Activated CD4-positive, CD25-positive, alpha-beta regulatory T cell (primary cell): ENCODE measurements at regions not wholly inside any gene's neighbourhood (a gene's known extent, or its start where the extent isn't known, plus 50 kb on each side); places are given as distances from the start of the nearest gene placed in this dataset.
"Not testable (repeated sequence)": the region's sequence is repeated elsewhere in the genome, so short reads cannot be mapped to it uniquely, and the experiment has no call there.

Source experiments
- DNase-seq, 4 experiments: peaks; one replicate each; lab custom pipeline; 2025; lab: John Stamatoyannopoulos, UW

DNA sequence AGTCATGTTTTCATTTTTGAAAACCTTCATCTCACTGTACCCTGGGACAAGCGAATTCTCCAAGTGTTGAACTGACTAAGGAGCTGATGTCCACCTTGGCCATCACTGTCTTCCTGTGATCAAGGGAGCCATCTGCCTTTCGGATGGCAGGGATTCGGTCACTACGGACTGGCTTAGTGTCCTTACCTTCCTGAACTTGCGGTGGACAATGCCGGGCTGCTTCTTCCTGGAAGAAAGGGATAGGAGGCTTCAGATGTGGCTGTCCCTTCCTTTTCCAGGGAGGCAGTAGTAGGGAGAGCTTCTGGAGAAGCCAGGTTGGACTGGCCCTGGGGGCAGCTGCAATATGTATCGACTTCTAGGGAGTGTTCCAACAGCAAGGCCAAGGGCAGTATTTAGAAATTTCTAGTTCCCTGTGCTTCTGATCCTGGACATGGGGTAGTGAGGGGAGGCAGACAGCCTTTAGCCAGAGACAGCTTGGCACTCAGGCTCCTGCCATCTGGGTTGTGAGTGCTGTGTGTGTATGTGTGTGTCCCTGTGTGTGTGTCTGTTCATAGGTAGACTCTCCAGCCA is 114.6 kb downstream of the IER5 start:
- DNase-seq: no peak

DNA sequence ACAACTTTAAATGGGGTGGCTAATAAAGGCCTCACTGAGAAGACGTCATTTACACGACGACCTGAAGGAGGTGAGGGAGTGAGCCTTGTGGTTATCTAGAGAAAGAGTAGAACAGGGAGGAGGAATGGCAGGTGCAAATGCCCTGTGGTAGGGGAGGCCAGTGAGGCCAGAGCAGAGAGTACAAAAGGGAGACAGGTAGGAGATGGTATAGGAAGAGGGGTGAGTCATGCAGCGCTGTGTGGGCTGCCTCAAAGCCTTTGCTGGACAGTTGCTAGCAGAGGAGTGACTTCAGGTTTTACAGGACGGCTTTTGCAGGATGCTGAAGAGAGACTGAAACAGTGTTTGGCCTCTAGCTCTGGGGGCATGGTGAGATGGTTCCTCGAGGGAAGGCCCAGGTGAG is 116.0 kb downstream of the IER5 start:
- DNase-seq: no peak

DNA sequence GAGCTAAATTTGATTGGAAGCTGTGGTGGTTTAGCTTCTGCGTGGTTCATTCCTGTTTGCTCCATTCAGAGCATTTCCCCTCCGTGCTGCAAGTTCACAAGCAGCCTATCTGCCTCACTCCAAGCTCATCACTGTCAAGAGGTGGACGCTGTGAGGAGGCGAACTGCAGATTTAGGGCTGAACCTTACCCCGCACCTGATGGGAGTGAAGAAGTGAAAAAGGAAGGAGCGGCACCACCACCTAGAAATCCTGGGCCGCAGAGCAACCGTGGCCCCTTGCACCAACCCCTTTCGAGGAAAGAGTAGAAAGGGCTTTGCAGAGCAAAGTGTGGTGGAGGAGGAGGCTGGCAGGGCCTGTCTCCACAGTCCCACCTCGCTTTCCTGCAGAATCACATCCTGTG is 117.4 kb downstream of the IER5 start:
- DNase-seq: no peak

DNA sequence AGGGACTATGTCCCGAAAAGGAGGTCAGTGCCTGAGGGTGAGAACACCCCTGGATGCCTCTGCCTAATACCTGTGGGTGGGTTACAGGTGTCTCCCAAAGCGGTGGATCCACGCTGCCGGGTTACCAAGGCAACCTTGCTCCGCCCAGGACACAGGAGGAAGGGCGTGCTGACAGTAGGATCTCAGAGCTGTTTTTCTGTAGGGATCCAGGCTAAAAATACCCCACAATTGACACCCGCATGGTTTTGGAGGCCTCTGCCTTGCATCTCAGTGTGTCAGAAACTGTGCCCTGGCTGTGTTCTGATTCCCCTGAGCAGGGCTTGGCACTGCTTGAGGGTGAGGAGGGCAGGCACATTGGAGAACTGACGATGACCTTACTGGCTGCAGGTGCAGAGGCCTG is 118.0 kb downstream of the IER5 start:
- DNase-seq: no peak

DNA sequence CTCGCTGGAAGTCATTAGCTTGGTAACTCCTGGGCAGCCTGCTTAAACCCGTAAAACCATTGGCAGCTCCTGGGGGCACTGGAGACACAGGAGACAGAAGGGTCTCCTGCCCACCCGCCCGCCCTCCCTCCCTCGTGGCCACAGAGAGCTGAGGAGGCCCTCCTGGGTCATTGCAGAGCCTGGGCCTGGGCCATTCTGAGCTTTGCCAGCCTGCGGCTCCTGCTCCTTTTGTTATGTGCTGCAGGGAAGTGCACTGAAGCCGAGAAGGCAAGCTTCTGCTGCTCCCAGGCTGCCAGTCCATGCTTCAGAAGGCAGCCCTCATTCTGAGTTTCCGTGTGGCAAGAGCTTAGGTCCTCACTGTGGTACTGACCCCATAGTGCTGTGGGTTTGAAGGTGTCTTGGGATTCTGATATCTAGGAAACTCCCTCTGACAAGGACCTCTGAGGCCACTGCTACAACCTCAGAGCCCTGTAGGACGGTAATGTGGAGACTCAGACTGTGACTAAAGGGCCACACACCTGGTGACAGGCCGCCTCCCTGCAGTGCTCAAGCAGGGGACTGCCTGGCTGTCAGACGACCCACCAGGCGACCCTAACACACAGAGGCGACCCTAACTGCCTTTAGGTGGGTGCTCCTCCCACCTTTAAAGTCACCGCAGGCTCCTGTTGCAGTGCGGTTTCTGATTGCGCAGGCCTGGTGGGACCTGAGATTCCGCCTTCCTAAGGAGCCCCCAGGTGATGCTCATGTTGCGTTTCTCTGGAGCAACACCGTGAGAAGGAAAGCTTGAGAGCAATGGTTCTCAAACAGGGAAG is 118.7 kb downstream of the IER5 start:
- DNase-seq: no peak

DNA sequence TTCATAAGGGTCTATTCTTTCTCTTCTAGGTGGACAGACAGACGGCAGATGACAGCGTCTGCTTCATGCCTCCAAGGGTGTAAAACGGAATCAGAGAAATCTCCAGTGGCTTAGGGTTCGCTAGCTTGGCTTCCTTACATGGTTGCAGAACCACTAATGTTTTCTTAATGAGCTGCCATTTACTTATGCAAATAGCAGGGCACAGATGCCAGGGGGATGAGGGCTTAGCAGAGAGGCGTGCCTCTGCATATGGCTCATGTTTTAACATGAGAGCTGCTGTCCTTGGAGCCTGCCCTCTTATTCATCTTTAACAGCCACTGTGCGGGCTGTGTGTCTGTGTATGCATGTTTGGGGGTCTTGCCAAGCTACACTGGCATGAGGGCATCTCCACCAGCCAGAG is 119.6 kb downstream of the IER5 start:
- no peak for DNase-seq

DNA sequence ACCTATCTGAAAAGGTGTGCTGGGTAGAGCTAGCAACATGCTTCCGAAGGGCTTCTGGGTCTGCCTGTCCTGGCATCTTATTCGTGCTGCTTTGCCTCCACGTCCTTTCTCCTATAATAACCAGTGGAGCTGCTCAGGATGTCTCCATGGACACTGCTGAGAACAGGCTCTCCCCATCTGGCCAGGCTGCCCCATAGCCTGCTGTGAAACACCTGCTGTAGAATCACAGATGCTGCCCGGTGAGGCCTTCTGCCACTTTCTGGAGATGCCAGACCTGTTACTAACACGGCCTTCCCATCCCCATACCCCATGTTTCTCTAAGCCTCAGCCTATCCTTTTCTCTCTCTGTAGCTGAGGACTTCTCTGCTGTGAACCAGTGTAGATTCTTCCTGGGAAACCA is 120.5 kb downstream of the IER5 start:
- DNase-seq: no peak

DNA sequence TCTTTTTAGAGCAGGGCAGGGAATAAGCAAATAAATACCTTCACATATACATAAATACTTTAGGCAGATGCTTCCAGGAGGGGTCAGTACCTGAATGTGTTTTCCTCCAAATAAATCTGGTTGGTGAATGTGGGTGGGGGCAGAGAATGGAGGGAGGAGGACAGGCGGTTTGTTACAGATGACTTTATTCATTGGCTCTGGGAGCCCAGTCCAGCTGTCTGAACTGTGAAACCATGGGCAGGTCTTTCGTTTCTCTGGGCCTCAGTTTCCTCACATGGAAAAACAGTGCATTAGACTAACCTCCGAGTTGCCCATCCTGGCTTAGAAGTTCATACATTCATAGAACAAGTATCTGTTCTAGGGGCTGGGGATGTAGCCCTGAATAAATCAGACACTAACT is 124.6 kb downstream of the IER5 start:
- DNase-seq: no peak

DNA sequence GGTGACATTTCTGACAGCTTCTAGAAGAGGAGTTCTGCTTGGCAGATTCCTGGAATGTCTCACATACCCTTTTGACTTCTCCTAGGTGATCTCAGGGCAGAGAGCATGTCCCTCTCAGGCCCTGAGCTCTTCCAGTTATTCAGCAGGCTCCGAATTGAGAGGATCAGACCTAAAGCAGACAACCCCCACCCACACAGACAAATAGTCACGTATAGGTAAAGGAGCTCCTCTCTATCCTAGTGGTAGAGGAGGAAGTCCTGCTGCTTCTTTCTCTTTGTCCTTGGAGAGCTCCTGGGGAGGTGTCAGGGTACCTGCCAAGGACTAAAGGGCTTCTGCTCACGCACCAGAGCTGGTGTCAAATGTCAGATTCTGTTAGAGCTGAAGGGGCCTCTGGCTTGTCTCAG is 128.1 kb downstream of the IER5 start:
- DNase-seq: no peak

DNA sequence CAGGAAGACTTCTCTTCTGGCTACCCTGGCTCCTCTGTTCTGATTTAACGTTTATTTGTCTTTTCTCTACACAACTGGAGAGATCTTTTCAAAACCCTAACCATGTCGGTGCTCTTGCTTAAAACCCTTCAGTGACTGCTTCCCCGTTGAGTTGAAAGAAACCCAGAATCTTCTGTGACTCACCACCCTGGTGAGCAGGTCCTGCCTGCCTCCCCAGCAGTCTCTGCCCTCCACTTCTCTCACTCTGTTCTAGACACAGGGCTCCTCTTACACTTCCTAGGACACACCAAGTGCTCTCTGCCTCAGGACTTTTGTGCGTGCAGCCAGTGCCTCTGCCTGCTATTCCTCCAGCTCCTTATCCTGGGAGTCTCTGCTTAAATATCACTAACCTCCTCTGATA is 131.4 kb downstream of the IER5 start:
- no peak for DNase-seq

DNA sequence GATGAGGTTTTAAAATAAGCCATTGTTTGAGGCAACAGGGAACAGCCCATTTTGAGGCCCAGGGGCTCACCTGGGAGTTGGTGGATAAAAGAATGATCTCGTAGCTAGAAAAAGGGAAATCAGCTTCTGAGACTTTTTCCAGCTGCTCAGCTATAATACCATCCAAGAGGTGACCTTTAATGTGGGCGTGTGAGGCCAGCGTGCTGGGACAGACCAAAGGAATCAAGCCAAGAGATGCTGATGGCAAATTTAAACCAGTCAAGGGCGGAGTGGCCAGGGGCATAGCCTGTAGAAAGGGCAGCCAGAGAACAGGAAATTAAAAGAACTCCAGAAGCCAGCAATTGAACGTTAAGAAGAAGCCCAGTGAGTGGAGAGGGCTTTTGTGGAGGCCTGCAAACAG is 132.6 kb downstream of the IER5 start:
- no peak for DNase-seq

DNA sequence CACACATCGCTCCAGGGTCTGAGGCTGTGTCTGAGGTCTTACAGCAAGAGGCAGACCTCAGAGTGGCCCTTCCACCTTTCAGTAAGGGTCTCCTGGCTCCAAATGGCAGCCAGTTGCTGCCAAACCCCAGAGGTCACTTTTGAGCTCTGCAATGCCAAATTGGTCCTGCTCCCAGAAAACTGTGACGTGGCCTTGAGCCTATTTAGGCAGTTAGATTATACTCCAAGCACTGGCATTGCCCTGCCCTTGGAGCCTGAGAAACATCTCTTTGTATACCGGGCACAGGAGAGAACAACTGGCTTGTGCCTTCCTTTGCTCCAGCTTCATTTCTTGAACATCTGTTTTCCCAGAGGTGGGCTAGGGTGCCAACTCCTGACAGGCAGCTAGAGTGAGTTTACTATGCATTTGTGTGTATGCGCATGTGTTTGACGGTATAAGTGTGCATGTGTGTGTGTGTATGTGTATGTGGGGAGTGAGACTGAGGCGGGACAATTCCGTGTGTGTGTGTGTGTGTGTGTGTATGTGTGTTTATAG is 134.5 kb downstream of the IER5 start:
- DNase-seq: no peak

DNA sequence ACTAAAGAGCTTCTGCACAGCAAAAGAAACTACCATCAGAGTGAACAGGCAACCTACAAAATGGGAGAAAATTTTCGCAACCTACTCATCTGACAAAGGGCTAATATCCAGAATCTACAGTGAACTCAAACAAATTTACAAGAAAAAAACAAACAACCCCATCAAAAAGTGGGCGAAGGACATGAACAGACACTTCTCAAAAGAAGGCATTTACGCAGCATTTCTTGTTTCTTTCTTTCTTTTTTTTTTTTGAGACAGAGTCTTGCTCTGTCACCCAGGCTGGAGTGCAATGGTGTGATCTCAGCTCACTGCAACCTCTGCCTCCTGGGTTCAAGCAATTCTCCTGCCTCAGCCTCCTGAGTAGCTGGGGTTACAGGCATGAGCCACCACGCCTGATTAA is 138.2 kb downstream of the IER5 start:
- not testable (repeated sequence) for DNase-seq

DNA sequence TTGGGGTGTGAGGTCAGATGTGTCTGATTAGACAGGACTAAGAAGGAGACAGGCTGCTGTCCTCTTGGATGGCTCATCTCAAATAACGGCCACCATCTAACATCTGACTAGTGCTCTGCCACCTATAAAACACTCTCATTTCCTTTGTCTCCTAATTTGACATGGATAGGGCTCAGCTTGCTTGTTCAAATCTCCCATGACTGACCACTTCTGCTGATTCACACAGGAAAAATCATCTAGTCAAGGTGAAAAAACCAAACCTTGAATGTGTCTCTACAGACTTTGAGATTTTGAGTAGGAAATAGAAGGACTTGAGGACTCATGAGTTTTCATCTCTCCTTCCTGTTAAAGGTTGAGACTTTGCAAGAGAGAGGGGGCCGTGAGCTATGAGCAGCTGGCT is 150.6 kb downstream of the IER5 start:
- no peak for DNase-seq

DNA sequence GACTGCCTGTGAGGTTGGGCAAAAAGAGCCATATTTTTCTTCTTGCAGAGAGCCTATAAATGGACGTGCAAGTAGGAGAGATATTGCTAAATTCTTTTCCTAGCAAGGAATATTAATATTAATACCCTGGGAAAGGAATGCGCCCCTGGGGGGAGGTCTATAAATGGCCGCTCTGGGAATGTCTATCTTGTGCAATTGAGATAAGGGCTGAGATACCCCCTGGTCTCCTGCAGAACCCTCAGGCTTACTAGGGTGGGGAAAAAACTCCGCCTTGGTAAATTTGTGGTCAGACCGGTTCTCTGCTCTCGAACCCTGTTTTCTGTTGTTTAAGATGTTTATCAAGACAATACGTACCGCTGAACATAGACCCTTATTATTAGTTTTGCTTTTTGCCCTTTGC is 157.8 kb downstream of the IER5 start:
- not testable (repeated sequence) for DNase-seq

DNA sequence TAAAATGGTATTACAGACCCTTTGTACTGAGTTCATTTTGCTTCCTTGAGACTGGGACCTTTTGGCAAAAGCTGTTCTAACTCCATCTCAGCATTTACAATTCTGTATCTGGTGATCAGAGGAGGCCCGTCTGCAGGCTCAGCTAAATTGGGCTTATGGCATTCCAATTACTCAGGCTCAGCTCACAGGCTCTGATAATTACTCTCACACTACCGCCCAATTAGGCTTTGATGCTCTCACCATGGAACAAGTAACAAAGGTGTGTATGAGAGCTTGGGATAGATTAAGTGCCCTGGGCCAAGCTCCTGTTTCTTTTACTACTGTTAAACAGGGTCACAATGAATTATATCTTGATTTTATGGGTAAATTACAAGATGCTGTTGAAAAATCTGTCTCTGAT is 159.9 kb downstream of the IER5 start:
- not testable (repeated sequence) for DNase-seq

DNA sequence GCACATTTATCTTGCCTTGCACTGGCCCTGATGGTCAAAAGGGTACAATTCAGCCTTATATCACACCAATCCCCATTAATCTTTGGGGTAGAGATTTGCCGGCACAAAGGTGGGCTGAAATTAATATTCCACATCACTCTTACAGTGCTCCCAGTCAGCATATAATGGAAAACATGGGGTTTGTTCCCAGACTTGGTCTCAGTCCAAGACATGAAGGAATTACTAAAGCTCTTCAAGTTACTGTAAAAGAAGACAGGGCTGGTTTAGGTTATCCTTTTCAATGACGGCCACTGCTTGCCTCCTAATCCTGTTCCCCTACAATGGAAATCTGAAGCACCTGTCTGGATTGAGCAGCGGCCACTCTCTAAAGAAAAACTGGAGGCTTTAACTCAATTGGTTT is 160.7 kb downstream of the IER5 start:
- no peak for DNase-seq

DNA sequence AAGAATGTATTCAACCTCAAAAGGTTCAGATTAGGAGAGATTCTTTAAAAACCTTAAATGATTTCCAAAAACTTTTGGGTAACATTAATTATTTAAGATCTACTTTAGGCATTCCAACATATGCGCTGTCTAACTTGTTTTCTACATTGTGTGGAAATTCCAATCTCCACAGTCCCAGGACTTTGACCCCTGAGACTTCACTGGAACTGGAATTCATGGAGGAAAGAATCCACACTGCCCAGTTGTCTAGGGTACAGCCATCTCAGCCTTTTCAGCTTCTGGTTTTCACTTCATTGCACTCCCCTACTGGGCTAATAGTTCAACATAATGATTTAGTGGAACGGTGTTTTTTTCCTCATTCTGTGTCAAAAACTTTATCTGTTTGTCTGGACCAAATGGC is 161.5 kb downstream of the IER5 start:
- DNase-seq: no peak

DNA sequence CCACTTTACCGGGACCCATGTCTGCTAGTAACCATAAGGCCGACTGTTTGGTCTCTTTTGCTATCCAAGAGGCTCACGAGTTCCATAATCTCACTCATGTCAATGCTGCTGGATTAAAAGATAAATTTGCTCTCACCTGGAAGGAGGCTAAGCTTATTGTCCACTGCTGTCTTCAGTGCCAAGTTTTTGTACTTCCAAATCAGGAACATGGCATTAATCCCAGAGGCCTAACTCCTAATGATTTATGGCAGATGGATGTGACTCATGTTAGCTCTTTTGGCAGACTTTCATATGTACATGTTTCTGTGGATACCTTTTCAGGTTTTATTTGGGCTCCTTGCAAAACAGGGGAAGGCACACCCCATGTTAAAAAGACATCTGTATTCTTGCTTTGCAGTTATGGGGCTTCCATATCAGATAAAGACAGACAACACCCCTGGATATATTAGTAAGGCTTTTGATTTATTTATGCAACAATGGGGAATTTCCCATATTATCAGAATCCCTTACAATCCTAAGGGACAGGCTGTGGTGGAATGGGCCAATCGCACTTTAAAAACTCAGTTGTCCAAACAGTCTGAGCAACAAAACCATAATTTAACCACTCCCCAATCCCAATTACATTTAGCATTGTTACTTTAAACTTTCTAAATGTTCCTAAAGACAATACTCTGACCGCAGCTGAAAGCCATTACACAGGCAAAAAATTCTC is 162.7 kb downstream of the IER5 start:
- DNase-seq: no peak

DNA sequence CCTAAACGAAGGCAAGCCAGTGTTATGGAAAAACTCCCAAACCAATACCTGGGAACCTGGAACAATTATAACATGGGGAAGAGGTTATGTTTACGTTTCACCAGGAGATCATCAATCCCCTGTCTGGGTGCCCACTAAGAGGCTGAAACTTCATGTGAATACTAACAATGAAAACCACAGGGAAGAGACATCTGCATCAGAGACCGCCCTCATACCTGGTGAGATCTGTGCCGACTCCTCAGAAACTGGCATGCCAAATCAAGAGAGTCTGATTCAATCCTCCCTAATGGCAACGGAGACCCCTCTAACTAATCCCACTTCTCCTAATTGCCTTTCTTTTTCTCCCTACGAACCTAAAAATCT is 163.2 kb downstream of the IER5 start:
- DNase-seq: no peak

DNA sequence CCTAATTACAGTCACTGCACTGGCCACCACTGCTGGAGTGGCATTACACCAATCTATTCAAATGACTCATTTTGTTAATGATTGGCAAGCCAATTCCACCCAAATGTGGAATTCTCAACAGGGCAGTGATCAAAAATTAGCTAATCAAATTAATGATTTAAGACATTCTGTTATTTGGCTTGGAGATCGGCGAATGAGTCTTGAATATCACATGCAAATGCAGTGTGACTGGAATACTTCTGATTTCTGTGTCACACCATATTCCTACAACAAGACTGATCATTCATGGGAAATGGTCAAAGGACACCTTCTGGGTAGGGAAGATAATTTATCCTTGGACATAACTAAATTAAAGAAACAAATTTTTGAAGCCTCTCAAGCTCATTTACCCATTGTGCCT is 165.1 kb downstream of the IER5 start:
- DNase-seq: not testable (repeated sequence)

DNA sequence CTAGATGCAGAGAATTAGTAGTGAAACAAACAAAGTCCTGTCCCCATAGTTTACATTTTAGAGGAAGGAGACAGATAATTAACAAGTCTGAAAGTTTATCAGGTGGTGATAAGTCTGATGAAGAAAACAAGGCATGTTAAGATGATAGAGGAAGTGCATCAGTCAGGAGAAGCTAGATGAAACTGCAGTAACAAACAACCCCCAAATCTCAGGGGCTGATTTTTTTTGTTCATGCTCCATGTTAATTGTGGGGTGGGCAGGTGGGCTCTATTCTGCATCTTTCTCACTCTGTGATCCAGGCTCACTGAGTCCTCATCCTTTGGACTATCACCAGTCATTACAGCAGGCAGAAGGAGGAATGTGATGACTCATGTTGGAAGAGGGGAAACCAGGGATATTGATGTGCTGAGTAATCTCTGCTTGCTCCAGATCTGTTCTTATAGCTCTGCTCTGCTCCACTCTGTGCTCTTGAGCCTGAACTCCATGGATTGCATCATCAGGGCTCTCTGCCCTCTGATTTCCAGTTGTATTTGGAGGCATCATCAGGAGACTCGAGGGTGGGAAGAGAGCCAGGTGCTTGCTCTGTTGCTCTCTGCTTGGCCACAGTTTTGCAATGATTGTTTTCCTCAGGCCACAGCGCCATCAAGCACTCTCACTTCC is 166.9 kb downstream of the IER5 start:
- DNase-seq: no peak

DNA sequence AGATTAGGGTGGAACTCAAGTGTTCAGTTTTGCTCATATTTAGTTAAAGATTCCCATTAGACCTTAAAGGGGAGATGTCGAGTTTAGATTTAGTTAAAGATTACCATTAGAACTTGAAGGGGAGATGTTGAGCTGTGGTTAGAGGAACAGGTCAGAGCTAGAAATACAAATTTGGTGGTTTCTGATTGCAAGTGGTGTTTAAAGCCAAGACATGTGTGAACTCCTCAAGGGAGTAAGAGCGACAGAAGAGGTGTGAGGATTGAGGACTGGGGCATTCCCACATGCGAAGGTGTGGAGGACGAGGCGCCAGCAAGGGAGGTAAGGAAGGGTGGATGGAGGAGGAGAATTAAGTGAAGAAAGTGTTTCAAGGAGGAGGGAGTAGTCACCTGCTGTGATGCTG is 168.6 kb downstream of the IER5 start:
- no peak for DNase-seq
